ENCODE measurements at regions not wholly inside any gene's neighbourhood (a gene's known extent, or its start where the extent isn't known, plus 50 kb on each side); places are given as distances from the start of the nearest gene placed in this dataset.

DNA sequence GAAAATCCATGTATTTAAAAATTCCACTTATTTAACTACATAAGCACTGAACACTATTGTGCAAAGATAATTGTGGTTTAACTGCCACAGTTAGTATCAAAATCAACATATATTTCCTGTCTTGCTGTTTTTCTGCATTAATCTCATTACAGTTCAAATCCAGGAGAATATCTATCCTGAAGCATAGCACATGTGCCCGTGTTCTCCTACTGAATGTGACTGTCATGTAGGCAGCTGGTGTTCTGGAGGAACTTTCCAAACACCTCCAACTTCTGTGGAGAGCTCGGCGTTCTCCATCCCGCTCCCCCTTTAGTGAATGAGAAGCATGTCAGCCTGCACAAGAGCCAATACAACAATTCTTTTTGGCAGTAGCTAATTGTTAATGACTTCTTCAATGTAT, 76.4 kb upstream of the IKZF1 start:
- Histone ChIP-seq H3K79me2 (ENCODE audit: low read length) (no peaks in the 10 kb centered on the region), H3K36me3 (replicated peaks; ENCODE audit: low read depth, low read length) (peaks cover 14% of the 10 kb centered on the region), H3K4me1 (ENCODE audit: low read length) (peaks cover 28% of the 10 kb centered on the region), H4K20me1 (ENCODE audit: insufficient read depth, low read length) (no peaks in the 10 kb centered on the region), H3K4me2 (ENCODE audit: low read length) (no peak overlapping the region), H3K4me3 (ENCODE audit: low read length) (no peak overlapping the region), H2AFZ (ENCODE audit: low read depth, low read length) (no peak overlapping the region; the same call in 1 of the 2 replicates), H3K9ac (ENCODE audit: low read length) (no peak overlapping the region), H3K27me3 (ENCODE audit: low read depth, low read length) (no peaks in the 10 kb centered on the region), H3K27ac (ENCODE audit: low read length) (no peak overlapping the region), H3K9me3 (ENCODE audit: insufficient read depth, low read length) (peaks cover 21% of the 10 kb centered on the region; the same call in 1 of the 2 replicates)
- TF ChIP-seq EZH2phosphoT487 (IDR thresholded peaks at IDR 0.05; ENCODE audit: low read depth) = no peak
- TF ChIP-seq, protein P1, sequence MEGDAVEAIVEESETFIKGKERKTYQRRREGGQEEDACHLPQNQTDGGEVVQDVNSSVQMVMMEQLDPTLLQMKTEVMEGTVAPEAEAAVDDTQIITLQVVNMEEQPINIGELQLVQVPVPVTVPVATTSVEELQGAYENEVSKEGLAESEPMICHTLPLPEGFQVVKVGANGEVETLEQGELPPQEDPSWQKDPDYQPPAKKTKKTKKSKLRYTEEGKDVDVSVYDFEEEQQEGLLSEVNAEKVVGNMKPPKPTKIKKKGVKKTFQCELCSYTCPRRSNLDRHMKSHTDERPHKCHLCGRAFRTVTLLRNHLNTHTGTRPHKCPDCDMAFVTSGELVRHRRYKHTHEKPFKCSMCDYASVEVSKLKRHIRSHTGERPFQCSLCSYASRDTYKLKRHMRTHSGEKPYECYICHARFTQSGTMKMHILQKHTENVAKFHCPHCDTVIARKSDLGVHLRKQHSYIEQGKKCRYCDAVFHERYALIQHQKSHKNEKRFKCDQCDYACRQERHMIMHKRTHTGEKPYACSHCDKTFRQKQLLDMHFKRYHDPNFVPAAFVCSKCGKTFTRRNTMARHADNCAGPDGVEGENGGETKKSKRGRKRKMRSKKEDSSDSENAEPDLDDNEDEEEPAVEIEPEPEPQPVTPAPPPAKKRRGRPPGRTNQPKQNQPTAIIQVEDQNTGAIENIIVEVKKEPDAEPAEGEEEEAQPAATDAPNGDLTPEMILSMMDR (IDR thresholded peaks at IDR 0.05; ENCODE audit: low read depth, low read length) = no peak

DNA sequence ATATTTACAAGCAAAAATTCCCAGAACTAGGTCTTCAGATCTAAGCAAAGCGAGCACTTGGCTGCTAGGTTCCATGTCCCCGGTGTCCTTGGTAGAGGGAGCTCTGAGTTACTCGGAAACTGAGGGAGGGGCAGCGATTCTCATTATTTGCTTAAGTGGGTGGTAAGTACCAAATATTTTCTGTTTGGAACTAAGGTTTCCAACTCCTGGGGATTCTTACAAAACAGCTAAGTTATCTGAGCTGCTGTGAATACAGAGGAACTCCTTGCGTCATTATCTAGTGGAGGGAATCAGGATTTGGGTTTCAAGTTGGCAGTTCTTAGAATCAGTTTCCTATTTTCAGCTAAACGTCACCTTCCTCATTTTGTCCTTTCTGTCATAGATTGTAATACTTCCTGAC, 76.8 kb upstream of the IKZF1 start:
- Histone ChIP-seq H3K79me2 (ENCODE audit: low read length) (no peaks in the 10 kb centered on the region), H2AFZ (ENCODE audit: low read depth, low read length) (no peak overlapping the region), H3K9ac (ENCODE audit: low read length) (no peak overlapping the region), H4K20me1 (ENCODE audit: insufficient read depth, low read length) (no peaks in the 10 kb centered on the region), H3K4me2 (ENCODE audit: low read length) (no peak overlapping the region), H3K27me3 (ENCODE audit: low read depth, low read length) (no peaks in the 10 kb centered on the region), H3K27ac (ENCODE audit: low read length) (no peak overlapping the region), H3K36me3 (replicated peaks; ENCODE audit: low read depth, low read length) (peaks cover 14% of the 10 kb centered on the region), H3K4me3 (ENCODE audit: low read length) (no peak overlapping the region), H3K4me1 (ENCODE audit: low read length) (peaks cover 28% of the 10 kb centered on the region), H3K9me3 (ENCODE audit: insufficient read depth, low read length) (peaks cover 21% of the 10 kb centered on the region; the same call in 1 of the 2 replicates)
- TF ChIP-seq, protein P1 (IDR thresholded peaks at IDR 0.05; ENCODE audit: low read depth, low read length) = no peak
- TF ChIP-seq EZH2phosphoT487 (IDR thresholded peaks at IDR 0.05; ENCODE audit: low read depth) = no peak

DNA sequence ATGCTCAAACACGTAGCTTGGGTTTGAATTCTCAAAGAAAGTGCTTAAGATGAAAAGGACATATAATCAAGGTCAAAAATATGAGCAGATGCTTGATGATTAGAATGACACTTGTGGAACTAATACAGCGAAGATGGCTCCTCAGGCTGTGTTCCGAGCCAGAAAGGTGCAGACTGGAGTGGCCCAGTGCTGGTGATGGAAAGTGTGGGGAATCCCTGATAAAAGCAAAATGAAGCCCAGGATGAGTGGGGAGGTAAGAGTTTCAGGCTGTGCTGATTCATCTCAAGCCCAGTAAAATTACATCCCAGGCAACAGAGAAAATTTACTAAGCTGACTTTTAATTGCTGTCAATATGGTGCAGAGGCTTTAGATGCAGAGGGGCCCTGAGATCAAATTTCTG, 77.8 kb upstream of the IKZF1 start:
- Histone ChIP-seq H2AFZ (ENCODE audit: low read depth, low read length) (peak overlapping the region; percentile 65), H3K27ac (ENCODE audit: low read length) (0 out of 2 replicates have a peak overlapping the region, but pooled peaks have one; percentile 1), H3K79me2 (ENCODE audit: low read length) (no peaks in the 10 kb centered on the region), H4K20me1 (ENCODE audit: insufficient read depth, low read length) (no peaks in the 10 kb centered on the region), H3K9ac (ENCODE audit: low read length) (peak overlapping the region; percentile 5; the same call in 1 of the 2 replicates), H3K4me3 (ENCODE audit: low read length) (peak overlapping the region; percentile 0; the same call in 1 of the 2 replicates), H3K36me3 (replicated peaks; ENCODE audit: low read depth, low read length) (peaks cover 15% of the 10 kb centered on the region), H3K27me3 (ENCODE audit: low read depth, low read length) (no peaks in the 10 kb centered on the region), H3K9me3 (ENCODE audit: insufficient read depth, low read length) (peaks cover 25% of the 10 kb centered on the region; the same call in 1 of the 2 replicates), H3K4me1 (ENCODE audit: low read length) (peaks cover 28% of the 10 kb centered on the region), H3K4me2 (ENCODE audit: low read length) (peak overlapping the region; percentile 60)
- TF ChIP-seq EZH2phosphoT487 (IDR thresholded peaks at IDR 0.05; ENCODE audit: low read depth) = no peak
- TF ChIP-seq, protein P1 (IDR thresholded peaks at IDR 0.05; ENCODE audit: low read depth, low read length) = no peak

DNA sequence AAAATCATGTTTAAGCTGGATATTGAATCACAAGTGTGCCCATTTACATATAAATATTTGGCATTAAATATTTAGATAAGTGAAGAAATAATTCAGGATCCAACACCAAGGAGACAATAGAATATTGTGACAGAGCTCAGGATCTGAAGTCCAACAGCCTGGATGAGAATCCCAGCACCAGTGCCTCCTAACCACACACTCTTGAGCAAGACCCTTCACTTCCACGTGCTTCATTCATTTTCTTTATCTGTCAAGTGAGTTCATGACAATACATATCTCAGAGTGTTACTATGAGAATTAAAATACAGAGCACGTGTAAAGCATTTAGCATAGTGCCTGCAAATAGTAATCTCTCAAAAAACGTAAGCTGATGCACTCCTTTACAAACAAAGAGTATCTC, 78.4 kb upstream of the IKZF1 start:
- peak overlapping the region; percentile 5; the same call in 1 of the 2 replicates for H3K9ac ChIP-seq (ENCODE audit: low read length)

More for the DNA sequence above, 78.4 kb upstream of the IKZF1 start:
- no peaks in the 10 kb centered on the region for H3K27me3 ChIP-seq (ENCODE audit: low read depth, low read length)
- no peaks in the 10 kb centered on the region for H4K20me1 ChIP-seq (ENCODE audit: insufficient read depth, low read length)
- H2AFZ ChIP-seq (ENCODE audit: low read depth, low read length) = peak overlapping the region; percentile 65; the same call in 1 of the 2 replicates
- 0 out of 2 replicates have a peak overlapping the region, but pooled peaks have one; percentile 1 for H3K27ac ChIP-seq (ENCODE audit: low read length)
- TF ChIP-seq EZH2phosphoT487 (IDR thresholded peaks at IDR 0.05; ENCODE audit: low read depth) = no peak
- TF ChIP-seq, protein P1 (IDR thresholded peaks at IDR 0.05; ENCODE audit: low read depth, low read length) = no peak
- peaks cover 28% of the 10 kb centered on the region for H3K4me1 ChIP-seq (ENCODE audit: low read length)
- no peaks in the 10 kb centered on the region for H3K79me2 ChIP-seq (ENCODE audit: low read length)
- H3K36me3 ChIP-seq (replicated peaks; ENCODE audit: low read depth, low read length) = peaks cover 18% of the 10 kb centered on the region
- H3K4me2 ChIP-seq (ENCODE audit: low read length) = peak overlapping the region; percentile 60
- H3K4me3 ChIP-seq (ENCODE audit: low read length) = no peak overlapping the region
- peaks cover 27% of the 10 kb centered on the region; the same call in 1 of the 2 replicates for H3K9me3 ChIP-seq (ENCODE audit: insufficient read depth, low read length)

All from OCI-LY3 (cell line).